Right atrium auricular region (tissue), 2 donors: ENCODE measurements at regions not wholly inside any gene's neighbourhood (a gene's known extent, or its start where the extent isn't known, plus 50 kb on each side); places are given as distances from the start of the nearest gene placed in this dataset.
"Not testable (repeated sequence)": the region's sequence is repeated elsewhere in the genome, so short reads cannot be mapped to it uniquely, and the experiment has no call there.

Source experiments
- DNase-seq: peaks from one replicate; pipeline ENCODE4 v3.0.0-alpha.2; 2019; ENCODE audit warnings: low spot score
- H3K27ac ChIP-seq, 2 donors: fragments of 200-600 bp; sonication (generic); 1 replicate in 1 of 2; 2 replicates in 1 of 2; pipeline ENCODE4 v1.5.1; 2016 to 2019
- H3K27me3 ChIP-seq, 2 donors: fragments of 200-600 bp; sonication (generic); one replicate each; pipeline versions ENCODE4 v1.5.1 to v1.6.0; 2017 to 2019
- H3K36me3 ChIP-seq: fragments of 200-600 bp; sonication (generic); one replicate; pipeline ENCODE4 v1.5.1; 2016
- H3K4me1 ChIP-seq, 2 donors: fragments of 200-600 bp; sonication (generic); one replicate each; pipeline versions ENCODE4 v1.5.1 to v1.6.0; 2017 to 2019
- H3K4me3 ChIP-seq, 2 donors: fragments of 200-600 bp; sonication (generic); 1 replicate in 1 of 2; 2 replicates in 1 of 2; pipeline ENCODE4 v1.5.1; 2017 to 2019; ENCODE audit warnings: mild to moderate bottlenecking in 1 of 2, moderate library complexity in 1 of 2
- H3K9me3 ChIP-seq, 2 donors: fragments of 200-600 bp; sonication (generic); one replicate each; pipeline ENCODE4 v1.5.1; 2019
- CTCF ChIP-seq, 2 donors: fragments of 200-600 bp; sonication (generic); IDR thresholded peaks; one replicate each; pipeline ENCODE4 v1.5.1; 2019; ENCODE audit warnings: antibody characterized with exemption in 2 of 2

GRCh38 chr12:105499205-105499604 is 168.7 kb downstream of the C12orf75 start:
- H3K27ac ChIP-seq = no peak overlapping the region
- no peak for DNase-seq
- no peak for TF ChIP-seq CTCF (IDR thresholded peaks at IDR 0.05)
- no peak overlapping the region for H3K4me3 ChIP-seq
- H3K9me3 ChIP-seq = peaks cover 0 to 6% of the 10 kb centered on the region in 2 donors
- no peaks in the 10 kb centered on the region for H3K27me3 ChIP-seq
- H3K4me1 ChIP-seq = no peaks in the 10 kb centered on the region
- H3K36me3 ChIP-seq = no peaks in the 10 kb centered on the region

- H3K27me3 ChIP-seq, H3K4me1 ChIP-seq, H3K27ac ChIP-seq, H3K36me3 ChIP-seq, DNase-seq, H3K9me3 ChIP-seq, H3K4me3 ChIP-seq: not testable (repeated sequence)
Measured at GRCh38 chr12:105500676-105501075, 170.2 kb downstream of the C12orf75 start.

- no peaks in the 10 kb centered on the region for H3K4me1 ChIP-seq
Measured at GRCh38 chr12:105502426-105502930, 172.0 kb downstream of the C12orf75 start.

GRCh38 chr12:105503619-105504018 is 173.1 kb downstream of the C12orf75 start:
- Histone ChIP-seq H3K36me3 (no peaks in the 10 kb centered on the region), H3K9me3 (no peaks in the 10 kb centered on the region), H3K27ac (no peak overlapping the region), H3K4me1 (no peaks in the 10 kb centered on the region), H3K27me3 (no peaks in the 10 kb centered on the region), H3K4me3 (no peak overlapping the region)
- no peak for DNase-seq
- no peak for TF ChIP-seq CTCF (IDR thresholded peaks at IDR 0.05)

More at GRCh38 chr12:105502426-105502930, 172.0 kb downstream of the C12orf75 start:
- H3K27ac ChIP-seq = no peak overlapping the region
- peaks cover 0 to 6% of the 10 kb centered on the region in 2 donors for H3K9me3 ChIP-seq
- H3K27me3 ChIP-seq = no peaks in the 10 kb centered on the region
- no peak for DNase-seq
- no peak for TF ChIP-seq CTCF (IDR thresholded peaks at IDR 0.05)
- H3K4me3 ChIP-seq = no peak overlapping the region
- H3K36me3 ChIP-seq = no peaks in the 10 kb centered on the region

- Histone ChIP-seq H3K4me3 (no peak overlapping the region), H3K27me3 (no peaks in the 10 kb centered on the region), H3K36me3 (no peaks in the 10 kb centered on the region), H3K4me1 (no peaks in the 10 kb centered on the region), H3K9me3 (no peaks in the 10 kb centered on the region), H3K27ac (no peak overlapping the region)
- DNase-seq = no peak
- TF ChIP-seq CTCF (IDR thresholded peaks at IDR 0.05) = no peak
Measured at GRCh38 chr12:105504286-105504685, 173.8 kb downstream of the C12orf75 start.

GRCh38 chr12:105506678-105507310 is 176.3 kb downstream of the C12orf75 start:
- H3K4me1 ChIP-seq = no peaks in the 10 kb centered on the region
- no peaks in the 10 kb centered on the region for H3K27me3 ChIP-seq
- no peak for TF ChIP-seq CTCF (IDR thresholded peaks at IDR 0.05)
- H3K9me3 ChIP-seq = no peaks in the 10 kb centered on the region
- H3K4me3 ChIP-seq = no peak overlapping the region
- DNase-seq = no peak
- H3K36me3 ChIP-seq = no peaks in the 10 kb centered on the region
- H3K27ac ChIP-seq = no peak overlapping the region
